Tongue (tissue), 1 donor: ENCODE measurements at regions not wholly inside any gene's neighbourhood (a gene's known extent, or its start where the extent isn't known, plus 50 kb on each side); places are given as distances from the start of the nearest gene placed in this dataset.
A peak's percentile ranks its signal among the peaks of the same experiment; 100 is the strongest.
"Not testable (repeated sequence)": the region's sequence is repeated elsewhere in the genome, so short reads cannot be mapped to it uniquely, and the experiment has no call there.

Experiments used
- DNase-seq: peaks from one replicate; pipeline ENCODE4 v3.0.0-alpha.2; 2015

DNA sequence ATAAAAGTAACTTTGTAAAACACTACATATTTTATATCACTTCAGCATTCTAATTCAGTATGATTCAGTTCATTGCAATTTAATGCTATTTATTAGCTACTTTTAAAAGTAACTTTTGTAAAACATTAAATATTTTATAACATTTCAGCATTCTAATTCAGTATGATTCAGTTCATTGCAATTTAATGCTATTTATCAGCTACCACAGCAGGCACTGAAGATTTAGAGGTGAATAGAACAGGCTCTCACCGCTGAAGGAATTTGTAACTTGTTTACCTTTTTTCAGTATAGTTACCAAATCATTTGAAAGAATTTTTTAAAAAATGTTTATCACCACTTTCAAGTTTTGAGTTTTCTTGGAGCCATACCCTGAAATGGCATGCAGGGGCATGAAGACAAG lies 266.4 kb upstream of the DAB2 start:
- DNase-seq = no peak

DNA sequence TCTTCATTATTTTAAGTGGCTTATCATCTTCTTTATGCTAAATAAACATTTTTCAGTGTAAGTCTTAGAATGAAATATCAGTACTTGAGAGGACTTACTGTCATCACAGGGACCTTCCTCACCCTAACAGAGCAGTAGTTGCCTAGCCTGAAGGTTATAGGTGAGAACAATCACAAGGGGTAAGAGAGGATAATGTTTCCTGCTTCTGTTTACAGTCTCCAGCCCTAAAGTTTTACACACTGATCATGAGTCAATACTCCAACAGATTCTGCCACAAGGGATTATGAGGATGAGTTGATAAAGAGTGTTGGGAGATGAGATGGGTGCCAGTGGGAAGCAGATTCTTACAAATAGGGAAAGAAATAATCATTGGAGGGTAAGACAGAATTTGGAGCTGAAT lies 265.1 kb upstream of the DAB2 start:
- no peak for DNase-seq

DNA sequence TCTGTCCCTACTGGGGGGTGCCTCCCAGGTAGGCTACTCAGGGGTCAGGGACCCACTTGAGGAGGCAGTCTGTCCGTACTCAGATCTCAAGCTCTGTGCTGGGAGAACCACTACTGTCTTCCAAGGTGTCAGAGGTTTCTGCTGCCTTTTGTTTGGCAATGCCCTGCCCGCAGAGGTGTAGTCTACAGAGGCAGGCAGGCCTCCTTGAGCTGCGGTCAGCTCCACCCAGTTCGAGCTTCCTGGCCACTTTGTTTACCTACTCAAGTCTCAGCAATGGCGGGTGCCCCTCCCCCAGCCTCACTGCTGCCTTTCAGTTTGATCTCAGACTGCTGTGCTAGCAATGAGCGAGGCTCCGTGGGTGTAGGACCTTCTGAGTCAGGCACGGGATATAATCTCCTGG lies 263.1 kb upstream of the DAB2 start:
- not testable (repeated sequence) for DNase-seq

DNA sequence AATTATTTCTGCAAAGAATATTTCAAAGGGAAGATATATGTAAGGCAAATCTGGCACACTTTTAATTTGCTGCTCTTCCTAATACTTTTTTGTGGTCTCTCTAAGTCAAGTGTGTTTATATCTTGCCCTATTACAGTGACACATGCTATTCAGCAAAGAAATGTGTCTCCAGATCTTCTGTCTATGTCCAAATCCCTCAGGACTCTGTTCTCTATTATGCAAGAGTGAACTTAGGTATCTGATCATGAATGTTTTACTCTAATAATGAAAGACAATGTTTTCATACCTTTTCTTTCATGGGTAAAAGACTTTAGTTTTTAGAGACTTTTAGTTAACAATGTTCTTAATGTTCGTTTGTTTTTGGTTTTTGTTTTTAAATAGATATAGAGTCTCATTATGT lies 255.4 kb upstream of the DAB2 start:
- DNase-seq = no peak

DNA sequence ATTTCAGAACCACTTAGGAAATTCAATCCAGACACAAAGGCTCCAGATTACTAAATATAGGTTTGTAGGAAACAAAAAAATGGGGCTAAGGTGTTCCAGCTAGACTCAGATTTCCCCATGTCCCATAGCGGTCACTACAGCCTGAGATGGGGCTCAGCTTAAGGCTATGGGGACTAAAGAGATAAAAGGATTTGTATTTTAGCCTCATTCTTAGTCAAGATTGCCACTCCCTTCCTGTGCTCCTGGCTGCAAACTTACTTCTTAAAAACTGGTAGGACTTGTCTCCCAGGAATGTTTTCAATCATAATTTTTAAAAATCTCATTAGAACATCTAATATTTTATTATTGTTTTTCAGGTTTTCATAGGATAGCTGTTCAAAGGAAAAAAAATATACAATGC lies 253.8 kb upstream of the DAB2 start:
- no peak for DNase-seq

DNA sequence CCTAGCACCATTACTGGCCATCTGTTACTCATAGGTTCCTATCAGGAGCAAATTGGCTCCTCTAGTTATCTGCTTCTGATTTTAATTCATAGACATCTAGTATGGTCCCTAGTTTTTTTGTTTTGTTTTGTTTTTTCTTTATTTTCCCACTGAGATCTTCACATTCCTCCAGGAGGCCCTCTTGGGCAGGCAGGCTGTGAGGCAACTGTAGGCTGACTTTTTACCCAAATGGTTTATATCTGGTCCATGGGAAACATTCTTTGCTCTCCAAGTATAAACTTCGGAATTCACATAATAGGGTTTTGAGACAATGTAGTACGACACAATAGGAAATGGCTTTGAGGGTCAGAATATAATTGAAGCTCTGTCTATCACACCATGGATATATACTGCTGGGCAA lies 250.9 kb upstream of the DAB2 start:
- no peak for DNase-seq

DNA sequence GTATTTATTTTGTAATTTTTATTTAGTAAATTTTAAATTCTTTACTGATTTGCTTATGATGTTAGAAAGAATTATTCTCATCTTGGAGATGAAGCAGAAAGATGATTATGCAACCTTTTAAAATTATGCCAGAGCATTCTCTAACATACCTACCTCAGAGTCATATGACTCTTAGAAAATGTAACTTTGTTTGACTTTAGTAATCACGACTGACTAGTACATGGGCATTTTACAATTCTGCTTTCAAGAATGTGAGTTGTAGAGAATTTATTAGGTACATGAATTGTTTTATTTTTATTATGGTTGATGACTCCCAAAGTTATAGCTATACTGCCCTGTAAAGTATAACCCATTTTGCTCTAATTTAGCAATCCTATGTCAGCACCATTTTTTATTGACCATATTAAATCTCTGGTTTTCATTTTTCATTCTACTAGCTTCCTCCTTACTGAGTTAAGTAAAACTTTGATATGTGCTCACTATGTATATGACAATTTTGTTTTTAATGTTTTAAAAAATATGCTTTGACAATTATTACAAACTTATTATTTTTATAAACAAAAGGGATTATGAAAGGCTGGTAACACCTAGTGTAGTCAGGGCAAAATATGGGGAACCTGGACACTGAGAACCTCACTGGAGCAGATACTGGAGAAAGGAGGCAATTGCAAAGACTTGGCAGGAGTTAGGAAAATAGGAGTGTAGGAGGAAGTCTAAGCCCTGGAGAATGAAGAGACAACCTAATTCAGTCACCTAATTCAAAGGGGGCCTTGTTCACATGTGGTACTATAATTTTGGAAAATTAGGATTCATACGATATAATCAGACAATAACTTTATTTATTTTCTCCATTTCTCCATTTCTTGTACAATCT lies 249.7 kb upstream of the DAB2 start:
- no peak for DNase-seq

DNA sequence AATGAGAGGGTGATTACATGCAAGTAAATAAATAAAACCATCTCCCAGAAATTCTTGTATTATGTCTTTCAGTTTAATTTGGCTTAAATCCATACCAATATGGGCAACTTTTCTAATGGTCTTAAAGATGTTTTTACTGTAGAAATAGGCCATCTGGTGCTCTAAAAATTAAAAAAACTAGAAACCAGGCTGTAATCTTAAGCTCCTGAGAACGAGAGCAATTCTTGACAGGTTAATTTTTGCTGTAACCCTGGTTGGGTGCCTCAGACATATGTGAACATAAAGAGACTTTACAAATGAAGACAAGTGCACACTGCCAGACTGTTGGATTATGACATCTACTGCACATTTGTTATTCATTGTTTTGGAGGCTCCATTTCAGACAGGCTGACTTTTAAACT lies 246.8 kb upstream of the DAB2 start:
- peak; percentile 52 for DNase-seq

DNA sequence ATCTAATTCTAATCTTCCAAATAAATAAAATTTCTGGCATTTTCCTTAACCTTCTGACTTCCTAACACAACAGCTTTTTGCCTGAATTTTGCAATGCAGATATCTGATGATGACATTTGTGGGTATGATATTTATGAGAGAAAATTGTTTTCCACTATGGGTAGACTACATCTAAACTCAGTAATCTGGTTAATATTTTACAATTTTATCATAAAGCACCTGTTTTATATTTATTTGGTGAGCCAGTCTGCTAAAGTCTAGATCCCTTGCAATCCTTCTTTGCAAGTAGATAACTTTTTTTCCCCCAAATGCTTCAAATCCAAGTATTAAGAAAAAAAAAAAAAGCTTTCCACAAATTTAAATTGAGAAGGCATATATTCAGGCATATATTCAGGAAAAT lies 246.2 kb upstream of the DAB2 start:
- no peak for DNase-seq

DNA sequence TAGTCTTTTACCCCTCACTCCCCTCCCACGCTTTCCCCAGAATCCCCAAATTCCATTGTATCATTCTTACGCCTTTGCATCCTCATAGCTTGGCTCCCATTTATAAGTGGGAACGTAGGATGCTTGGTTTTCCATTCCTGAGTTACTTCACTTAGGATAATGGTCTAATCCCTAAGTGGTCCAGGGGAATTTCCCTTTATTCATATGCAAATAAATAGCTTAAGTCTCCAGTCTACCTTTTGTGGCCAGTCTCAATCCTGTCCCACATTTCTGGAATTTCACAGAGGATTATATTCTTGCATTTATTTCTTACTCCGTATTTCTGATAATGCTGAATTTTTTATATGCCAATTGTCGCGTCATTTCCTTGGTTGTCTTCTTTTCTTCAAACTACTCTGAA lies 245.6 kb upstream of the DAB2 start:
- DNase-seq = no peak

DNA sequence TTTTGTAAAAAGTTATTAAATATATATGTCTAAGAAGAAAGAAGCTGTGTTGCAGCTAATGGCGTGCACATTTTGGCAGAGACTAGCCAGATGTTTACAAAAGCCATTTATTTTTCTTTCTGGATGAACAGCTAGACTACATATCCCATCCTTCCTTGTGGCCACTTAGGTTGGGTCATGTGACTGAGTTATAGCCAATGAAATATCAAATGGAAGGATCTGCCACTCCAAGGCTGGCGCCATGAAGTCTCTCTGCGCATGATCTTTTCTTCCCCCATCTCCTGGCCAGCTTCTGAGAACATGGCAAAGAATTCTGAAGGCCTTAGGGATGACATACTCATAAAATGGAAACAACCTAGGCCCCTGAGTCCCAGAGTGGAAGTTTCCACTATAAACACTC lies 244.2 kb upstream of the DAB2 start:
- no peak for DNase-seq

DNA sequence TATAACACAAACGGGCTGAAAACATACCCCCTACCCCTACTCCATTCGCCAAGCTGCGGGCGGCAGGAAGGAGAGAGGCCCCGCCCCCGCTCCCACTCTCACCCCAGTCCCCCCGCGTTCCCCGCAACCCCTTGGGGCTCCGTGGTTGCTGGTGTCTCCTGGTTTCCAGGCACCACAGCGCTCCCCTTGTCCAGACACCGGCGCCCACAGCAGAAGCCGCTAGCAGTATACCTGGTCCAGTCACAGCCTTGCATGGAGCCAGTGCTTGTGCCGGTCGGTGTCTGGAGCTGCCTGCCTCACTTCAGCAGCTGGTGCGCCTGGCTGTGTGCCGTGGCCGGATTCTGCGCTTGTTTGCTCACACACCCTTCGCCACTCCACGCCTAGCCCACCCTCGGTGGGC lies 240.5 kb upstream of the DAB2 start:
- DNase-seq = no peak

DNA sequence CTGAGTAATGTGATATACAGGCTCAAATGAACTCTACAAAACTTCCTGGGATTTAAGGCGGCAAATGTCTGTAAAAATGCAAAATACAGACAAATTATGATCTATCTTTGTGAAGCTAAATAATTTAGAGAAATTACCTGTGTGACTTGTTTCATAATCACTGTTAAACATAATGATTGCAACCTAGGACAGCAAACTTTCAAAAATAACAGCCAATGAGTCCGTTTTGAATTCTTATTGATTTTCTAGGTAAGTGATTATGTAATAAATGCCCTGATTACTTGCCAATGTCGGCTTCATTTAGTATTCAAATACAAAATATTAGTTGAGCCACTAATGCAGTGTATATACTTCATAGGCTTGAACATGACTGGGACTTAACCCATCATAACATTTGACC lies 238.2 kb upstream of the DAB2 start:
- no peak for DNase-seq

DNA sequence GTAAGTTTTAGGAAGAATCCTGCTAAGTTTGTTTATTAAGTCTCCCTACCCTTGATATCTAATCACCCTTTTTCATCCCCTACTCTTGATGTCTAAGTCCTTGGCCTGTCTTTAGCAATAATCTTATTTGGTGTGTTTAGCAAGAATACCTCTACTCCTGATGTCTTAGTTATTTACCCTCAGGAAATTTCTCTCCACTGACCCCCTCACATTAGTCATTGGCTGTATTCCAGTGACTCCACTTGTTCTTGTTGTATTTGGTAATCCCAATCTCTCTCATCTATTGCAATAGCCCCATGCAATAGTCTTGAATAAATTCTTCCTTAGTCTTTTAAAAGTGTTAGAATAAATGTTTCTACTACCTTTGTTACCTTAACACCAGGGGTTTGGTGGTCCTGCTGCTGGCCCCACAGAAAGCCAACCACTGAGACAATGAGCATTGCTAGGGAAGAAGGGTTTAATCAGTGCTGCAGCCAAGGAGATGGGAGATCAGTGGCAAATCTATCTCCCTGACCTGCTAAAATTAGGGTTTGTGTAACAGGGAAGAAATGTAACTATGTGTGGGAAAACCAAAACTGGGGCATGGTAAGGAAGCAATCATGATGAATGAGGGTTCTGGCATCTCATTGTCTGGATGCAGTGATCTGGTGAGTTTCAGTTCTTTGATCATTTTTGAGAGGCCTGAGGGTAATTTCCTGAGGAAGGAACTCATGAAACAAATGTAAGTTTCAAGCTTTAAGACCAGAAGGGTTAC lies 236.4 kb upstream of the DAB2 start:
- DNase-seq = no peak

DNA sequence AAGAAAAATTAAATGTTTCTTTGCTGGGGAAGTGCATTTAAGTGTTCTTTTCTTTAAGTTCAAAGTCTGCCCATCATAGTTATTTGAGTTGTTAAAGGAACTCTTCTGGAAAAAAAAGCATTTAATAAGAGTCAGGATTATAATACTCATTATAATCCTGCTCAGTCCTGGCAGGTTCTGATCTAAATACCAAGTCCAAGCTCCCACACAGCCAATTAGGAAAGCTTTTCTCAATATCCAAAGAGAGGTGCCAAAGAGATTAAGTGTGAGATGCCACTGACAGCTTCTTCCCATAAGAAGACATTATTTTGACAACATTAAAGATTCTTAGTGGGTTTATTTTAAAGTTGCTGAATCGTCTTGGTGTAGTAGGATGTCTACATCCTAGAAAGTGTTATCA lies 235.2 kb upstream of the DAB2 start:
- no peak for DNase-seq

DNA sequence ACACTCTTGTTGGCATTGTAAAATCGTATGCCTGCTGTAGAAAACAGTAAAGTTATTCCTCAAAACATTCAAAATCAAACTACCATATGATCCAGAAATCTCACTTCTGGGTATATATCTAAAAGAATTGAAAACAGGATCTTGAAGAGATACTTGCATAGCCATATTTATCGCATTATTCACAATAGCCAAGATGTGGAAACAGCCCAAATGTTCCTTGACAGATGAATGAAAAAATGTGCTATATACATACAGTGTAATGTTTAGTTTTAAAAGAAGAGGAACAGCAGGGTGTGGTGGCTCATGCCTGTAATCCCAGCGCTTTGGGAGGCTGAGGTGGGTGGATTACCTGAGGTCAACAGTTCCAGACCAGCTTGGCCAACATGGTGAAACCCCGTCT lies 234.1 kb upstream of the DAB2 start:
- DNase-seq = no peak

DNA sequence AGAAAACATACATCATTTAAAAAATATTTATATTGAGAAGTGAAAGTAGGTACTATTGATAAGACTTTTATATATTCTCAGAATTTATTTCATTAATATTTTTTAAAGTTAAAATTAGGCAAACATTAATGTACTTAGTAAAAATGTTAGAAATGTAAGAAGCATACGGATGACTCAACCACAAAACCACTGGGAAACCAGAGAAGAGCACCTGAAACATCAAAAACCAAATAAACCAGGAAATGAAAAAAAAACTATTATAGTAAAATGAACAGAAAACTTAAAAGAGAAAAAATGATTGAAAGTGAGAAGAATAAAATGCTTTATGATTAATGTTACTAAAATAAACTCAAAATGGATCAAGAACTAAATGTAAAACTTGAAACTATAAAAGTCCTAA lies 233.2 kb upstream of the DAB2 start:
- no peak for DNase-seq

DNA sequence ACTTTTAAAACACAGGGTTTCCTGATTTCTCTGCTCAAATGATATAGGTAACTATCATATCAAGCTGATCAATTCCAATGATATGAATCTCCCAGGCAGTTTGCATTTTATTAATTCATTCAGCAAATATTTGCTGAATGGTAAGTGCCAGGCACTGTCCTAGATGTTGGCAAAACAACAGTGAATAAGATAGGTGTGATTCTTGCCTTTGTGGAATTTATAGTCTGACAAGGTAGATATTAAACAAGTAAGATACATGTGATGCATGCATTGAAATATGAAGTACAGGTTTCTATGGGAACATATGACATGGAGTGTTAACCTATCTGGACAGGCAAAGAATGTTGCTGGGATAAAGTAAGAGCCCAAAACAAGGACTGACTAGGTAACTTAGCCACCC lies 231.8 kb upstream of the DAB2 start:
- no peak for DNase-seq

DNA sequence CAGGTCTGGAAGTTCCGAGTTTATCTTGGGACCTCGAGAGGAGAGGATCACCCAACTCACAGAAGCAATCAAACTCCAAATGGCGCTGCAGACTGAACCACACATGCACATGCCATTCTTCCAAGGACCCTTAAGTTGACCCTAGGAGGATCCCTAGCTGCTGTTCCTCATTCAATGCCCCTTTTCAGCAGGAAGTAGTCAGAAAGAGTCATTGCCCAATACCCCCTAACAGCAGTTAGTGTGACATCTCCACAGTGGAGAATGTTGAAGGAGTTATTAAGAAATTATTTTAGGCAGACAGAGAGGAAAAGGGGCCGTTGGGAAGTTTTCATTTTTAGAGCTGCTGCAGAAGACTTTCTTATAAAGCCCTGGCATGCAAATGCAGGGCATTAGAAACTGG lies 229.9 kb upstream of the DAB2 start:
- no peak for DNase-seq

DNA sequence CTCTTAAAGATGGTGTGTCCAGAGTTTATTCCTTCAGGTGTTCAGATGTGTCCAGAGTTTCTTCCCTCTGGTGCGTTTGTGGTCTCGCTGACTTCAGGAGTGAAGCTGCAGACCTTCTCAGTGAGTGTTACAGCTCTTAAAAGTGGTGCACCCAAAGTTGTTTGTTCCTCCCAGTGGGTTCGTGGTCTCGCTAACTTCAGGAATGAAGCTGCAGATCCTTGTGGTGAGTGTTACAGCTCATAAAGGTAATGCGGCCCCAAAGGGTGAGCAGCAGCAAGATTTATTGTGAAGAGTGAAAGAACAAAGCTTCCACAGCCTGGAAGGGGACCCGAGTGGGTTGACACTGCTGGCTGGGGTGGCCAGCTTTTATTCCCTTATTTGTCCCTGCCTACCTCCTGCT lies 227.7 kb upstream of the DAB2 start:
- DNase-seq = not testable (repeated sequence)

DNA sequence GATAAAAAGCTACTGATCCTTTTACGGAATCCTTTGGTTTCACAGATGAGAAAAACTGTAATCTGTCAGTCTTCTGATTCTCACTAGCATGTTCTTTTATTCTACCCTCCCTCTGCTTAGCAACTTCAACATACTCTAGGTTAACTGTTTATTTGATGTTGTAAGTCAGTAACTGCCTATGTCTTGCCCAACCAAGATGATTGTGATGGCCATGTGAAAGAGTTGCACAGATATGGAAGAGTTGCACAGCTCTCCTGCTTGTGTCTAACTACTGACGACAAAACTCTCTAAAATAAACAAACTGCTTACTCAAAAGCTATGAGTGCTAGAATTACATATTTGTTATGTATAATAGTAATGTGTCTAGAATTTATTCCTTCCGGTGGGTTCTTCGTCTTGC lies 227.3 kb upstream of the DAB2 start:
- no peak for DNase-seq

DNA sequence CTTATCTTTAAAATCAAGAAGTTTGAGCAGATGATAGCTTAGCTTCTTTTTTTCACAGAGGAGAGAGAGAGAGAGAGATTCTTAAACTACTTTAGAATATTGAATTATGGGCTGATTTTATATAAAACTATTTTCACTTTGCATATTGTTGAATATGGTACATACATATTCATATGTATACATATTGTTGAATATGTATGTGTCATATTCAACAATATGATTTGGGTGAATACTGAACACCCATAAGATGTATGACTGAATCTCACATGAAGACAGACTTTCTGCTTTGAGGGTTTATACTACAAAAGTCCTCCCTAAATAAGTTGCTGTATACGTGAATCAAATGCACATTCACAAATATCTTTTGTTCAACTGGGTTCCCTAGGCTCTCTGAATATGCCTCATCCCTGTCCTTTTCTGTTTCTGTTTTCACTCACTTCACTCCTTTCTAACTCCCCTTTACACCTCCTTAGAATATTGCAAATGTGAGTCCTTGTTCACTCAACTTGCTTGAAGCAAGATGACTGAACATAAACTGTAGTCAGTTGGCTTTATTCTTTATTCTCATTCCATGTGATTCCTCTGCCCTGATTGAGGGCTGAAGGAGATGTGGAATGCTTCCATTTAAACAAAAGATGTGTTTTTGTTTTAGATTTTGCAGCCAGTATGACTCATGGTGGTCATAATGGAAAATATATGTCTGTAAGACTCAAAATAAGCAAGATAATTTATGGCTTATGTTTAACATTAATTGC lies 225.4 kb upstream of the DAB2 start:
- DNase-seq = no peak

DNA sequence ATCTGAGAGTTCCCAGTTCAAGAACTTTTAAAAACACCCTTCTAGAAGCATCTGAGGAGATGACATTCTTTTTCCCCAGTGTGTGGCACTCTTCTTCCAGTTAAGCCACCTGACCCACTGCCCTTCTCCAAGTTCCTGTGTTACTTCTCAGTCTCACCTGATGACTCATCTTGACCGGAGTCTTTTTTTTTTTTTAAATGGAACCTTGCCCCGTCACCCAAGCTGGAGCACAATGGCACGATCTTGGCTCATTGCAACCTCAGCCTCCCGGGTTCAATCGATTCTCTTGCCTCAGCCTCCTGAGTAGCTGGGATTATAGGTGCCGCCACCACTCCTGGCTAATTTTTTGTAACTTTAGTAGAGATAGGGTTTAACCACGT lies 224.1 kb upstream of the DAB2 start:
- DNase-seq = no peak
